ENCODE measurements at regions not wholly inside any gene's neighbourhood (a gene's known extent, or its start where the extent isn't known, plus 50 kb on each side); places are given as distances from the start of the nearest gene placed in this dataset.
A peak's percentile ranks its signal among the peaks of the same experiment; 100 is the strongest.

- WGBS, 4 donors: 90 to 91% (median 91%) methylated on average over 14 of the region's 14 CpGs
Measured at GRCh38 chr10:129029851-129030602, 437.0 kb upstream of the MGMT start.

GRCh38 chr10:129030603-129030895, 436.5 kb upstream of the MGMT start:
- no peaks in the 10 kb centered on the region for H3K36me3 ChIP-seq
- H3K4me3 ChIP-seq: no peak overlapping the region
- ATAC-seq: no peak
- no peak overlapping the region for H3K27ac ChIP-seq
- H3K27me3 ChIP-seq: peaks cover 0 to 44% (median 6%) of the 10 kb centered on the region in 9 donors
- TF ChIP-seq CTCF (IDR thresholded peaks at IDR 0.05): no peak
- no peak for TF ChIP-seq POLR2A (IDR thresholded peaks at IDR 0.05)
- WGBS, 4 donors: 93 to 94% (median 93%) methylated on average over 14 of the region's 14 CpGs
- H3K4me1 ChIP-seq: peaks cover 0 to 8% (median 2%) of the 10 kb centered on the region in 12 donors
- no peak for DNase-seq
- intact Hi-C loops (cut with DNase I): loop anchor here (2.0 to 10.0 kb wide), 15 partner anchors 294 to 1097 kb away; partner anchors contain the start of genes C10orf143 (in 1 of the 10) and MGMT (in 1 of the 10)
- no peaks in the 10 kb centered on the region for H3K9me3 ChIP-seq

More at GRCh38 chr10:129029851-129030602, 437.0 kb upstream of the MGMT start:
- H3K27me3 ChIP-seq: peaks cover 0 to 48% (median 6%) of the 10 kb centered on the region in 9 donors
- H3K4me3 ChIP-seq: no peak overlapping the region
- DNase-seq: no peak
- intact Hi-C loops (cut with DNase I): loop anchor here (2.0 to 10.0 kb wide), 16 partner anchors 295 to 1097 kb away; partner anchors contain the start of genes C10orf143 (in 1 of the 10) and MGMT (in 1 of the 10)
- TF ChIP-seq CTCF (IDR thresholded peaks at IDR 0.05) (no peak), POLR2A (IDR thresholded peaks at IDR 0.05) (no peak)
- no peaks in the 10 kb centered on the region for H3K9me3 ChIP-seq
- no peaks in the 10 kb centered on the region for H3K36me3 ChIP-seq
- peaks cover 0 to 9% (median 2%) of the 10 kb centered on the region in 12 donors for H3K4me1 ChIP-seq
- H3K27ac ChIP-seq: no peak overlapping the region
- ATAC-seq: no peak

- no peak overlapping the region for H3K4me3 ChIP-seq
- H3K4me1 ChIP-seq: peaks cover 0 to 12% (median 2%) of the 10 kb centered on the region in 12 donors
- TF ChIP-seq CTCF (IDR thresholded peaks at IDR 0.05) (peak; percentile 85 to 97 (median 93)), POLR2A (IDR thresholded peaks at IDR 0.05) (no peak)
- no peaks in the 10 kb centered on the region for H3K36me3 ChIP-seq
- no peak overlapping the region for H3K27ac ChIP-seq
- intact Hi-C loops (cut with DNase I): loop anchor here (1.0 to 10.0 kb wide), 16 partner anchors 294 to 1096 kb away; partner anchors contain the start of genes C10orf143 (in 1 of the 10) and MGMT (in 1 of the 10)
- H3K27me3 ChIP-seq: peaks cover 0 to 39% (median 6%) of the 10 kb centered on the region in 9 donors
- no peaks in the 10 kb centered on the region for H3K9me3 ChIP-seq
- ATAC-seq (peak in 3 of 4 donors; percentile 88 to 97 (median 92)), DNase-seq (peak; percentile 47 to 78 (median 60))
- 40 to 44% (median 42%) methylated on average over 21 of the region's 21 CpGs for WGBS, 4 donors
Measured at GRCh38 chr10:129030996-129031843, 435.8 kb upstream of the MGMT start.

- Histone ChIP-seq H3K4me1 (peaks cover 0 to 16% (median 2%) of the 10 kb centered on the region in 12 donors), H3K36me3 (no peaks in the 10 kb centered on the region), H3K27me3 (peaks cover 0 to 33% (median 6%) of the 10 kb centered on the region in 9 donors), H3K4me3 (no peak overlapping the region), H3K27ac (no peak overlapping the region), H3K9me3 (no peaks in the 10 kb centered on the region)
- intact Hi-C loops (cut with DNase I): loop anchor here (1.0 to 10.0 kb wide), 17 partner anchors 293 to 1096 kb away; partner anchors contain the start of genes C10orf143 (in 1 of the 10) and MGMT (in 1 of the 10)
- no peak for DNase-seq
- peak in 2 of 12 donors; percentile 4 to 30 for TF ChIP-seq CTCF (IDR thresholded peaks at IDR 0.05)
- no peak for TF ChIP-seq POLR2A (IDR thresholded peaks at IDR 0.05)
- 3 to 7% (median 5%) methylated on average over 2 of the region's 2 CpGs for WGBS, 4 donors
- ATAC-seq: no peak
Measured at GRCh38 chr10:129031844-129032150, 435.2 kb upstream of the MGMT start.
